Heart left ventricle (tissue), 16 donors: ENCODE measurements at regions not wholly inside any gene's neighbourhood (a gene's known extent, or its start where the extent isn't known, plus 50 kb on each side); places are given as distances from the start of the nearest gene placed in this dataset.

ENCODE experiments used
- ATAC-seq, 4 donors: fragments of 200-7000 bp; cut with Tn5 transposase; one replicate each; pipeline ENCODE4 v1.9.1; 2020 to 2022; ENCODE audit warnings: moderate library complexity in 4 of 4, mild to moderate bottlenecking in 3 of 4, moderate number of reproducible peaks in 1 of 4
- DNase-seq, 5 donors: peaks; one replicate each; pipeline ENCODE4 v3.0.0-alpha.2; 2020
- H3K27ac ChIP-seq, 12 donors: fragments of 200-600 bp; sonication (generic) in 4 of 12; one replicate each; pipeline versions ENCODE4 v1.5.0 to v1.8.0; 2016 to 2022; ENCODE audit warnings: mild to moderate bottlenecking in 2 of 12
- H3K27me3 ChIP-seq, 9 donors: fragments of 200-600 bp; sonication (generic) in 2 of 9; one replicate each; pipeline versions ENCODE4 v1.5.1 to v1.8.0; 2016 to 2022; ENCODE audit warnings: mild to moderate bottlenecking in 3 of 9
- H3K36me3 ChIP-seq, 9 donors: fragments of 200-600 bp; sonication (generic) in 2 of 9; one replicate each; pipeline versions ENCODE4 v1.5.0 to v1.8.0; 2018 to 2022; ENCODE audit warnings: mild to moderate bottlenecking in 2 of 9
- H3K4me1 ChIP-seq, 12 donors: fragments of 200-600 bp; sonication (generic) in 4 of 12; one replicate each; pipeline versions ENCODE4 v1.5.0 to v1.8.0; 2016 to 2022; ENCODE audit warnings: mild to moderate bottlenecking in 3 of 12
- H3K4me3 ChIP-seq, 12 donors: fragments of 200-600 bp; sonication (generic) in 4 of 12; one replicate each; pipeline versions ENCODE4 v1.5.0 to v1.8.0; 2017 to 2022; ENCODE audit warnings: mild to moderate bottlenecking in 9 of 12, moderate library complexity in 4 of 12
- H3K9me3 ChIP-seq, 12 donors: fragments of 200-600 bp; sonication (generic) in 4 of 12; one replicate each; pipeline versions ENCODE4 v1.5.0 to v1.8.0; 2016 to 2022; ENCODE audit warnings: mild to moderate bottlenecking in 1 of 12
- CTCF ChIP-seq, 12 donors: fragments of 200-600 bp; sonication (generic) in 4 of 12; IDR thresholded peaks; one replicate each; pipeline versions ENCODE4 v1.5.0 to v1.8.0; 2018 to 2022; ENCODE audit warnings: antibody characterized with exemption in 12 of 12, mild to moderate bottlenecking in 5 of 12
- POLR2A ChIP-seq, 2 donors: fragments of 450-650 bp; IDR thresholded peaks; one replicate each; pipeline ENCODE4 v1.6.1; 2017; ENCODE audit warnings: antibody characterized with exemption in 2 of 2, mild to moderate bottlenecking in 2 of 2, moderate library complexity in 2 of 2
- WGBS, 4 donors: extraction: QIAGEN DNeasy Blood & Tissue Kit in 2 of 4; methylation state at CpG; one replicate each; pipeline versions ENCODE4 v1.1.5 to v1.1.7; 2013 to 2018; 5-methylcytosine and 5-hydroxymethylcytosine counted together
- intact Hi-C, 10 donors: fragments of 100-400 bp; cut with DNase I; formaldehyde crosslinking; loops; one replicate each; pipeline versions ENCODE4 v1.11.1 to v1.14.2; 2022
- donor health status: ischemic (EF 13 %, LVEDD 7.1; RV severe dilation, severe dysfunction).
- donor health status: healthy with polysubstance abuse.
- donor health status: DM: no; HTN: yes; CAD: no.
- donor health status: DM: no; HTN: no; CAD: no.
- donor health status: ischemic (EF 25% LVEDD 6.9; RV normal size, moderate dysfunction).
- donor health status: ischemic (EF 25% LVEDD 5.7; RV mildly dilated, moderate dysfunction).
- donor health status: healthy.
- donor health status: DM: yes; HTN: yes; CAD: no.
- donor health status: ischemic (EF 35%, LVEDD 5.7; RV mildly dilated, moderate dysfunction).
- donor health status: nonischemic (EF 11% LVEDD 7.7; RV severe dilation, severe dysfunction).
- donor health status: DM: yes; HTN: yes; CAD: no.
- donor health status: PGD.
- donor health status: ischemic (EF 29% LVEDD 5.4; RV normal size, mild dysfunction).
- donor health status: nonischemic (EF 23%, LVEDD 6.1; RV moderate dilation, normal function).

- intact Hi-C loops, result no loop called here
- TF ChIP-seq CTCF (IDR thresholded peaks at IDR 0.05) (peak in 2 of 12 donors; percentile 27 to 29), POLR2A (IDR thresholded peaks at IDR 0.05) (no peak)
- 60 to 75% (median 71%) methylated on average over 3 of the region's 3 CpGs for WGBS, 4 donors
- DNase-seq (no peak), ATAC-seq (no peak)
- H3K27ac ChIP-seq, result no peak overlapping the region
- peaks cover 0 to 4% (median 0%) of the 10 kb centered on the region in 12 donors for H3K9me3 ChIP-seq
- no peaks in the 10 kb centered on the region for H3K4me1 ChIP-seq
- peaks cover 0 to 7% (median 0%) of the 10 kb centered on the region in 9 donors for H3K27me3 ChIP-seq
- H3K4me3 ChIP-seq, result no peak overlapping the region
- H3K36me3 ChIP-seq, result no peaks in the 10 kb centered on the region
Measured at GRCh38 chr16:17544785-17545184, 74.0 kb upstream of the XYLT1 start.

- no peaks in the 10 kb centered on the region for H3K36me3 ChIP-seq
- TF ChIP-seq POLR2A (IDR thresholded peaks at IDR 0.05) (no peak), CTCF (IDR thresholded peaks at IDR 0.05) (no peak)
- intact Hi-C loops, result no loop called here
- DNase-seq, result no peak
- no peak overlapping the region for H3K4me3 ChIP-seq
- peaks cover 0 to 4% (median 0%) of the 10 kb centered on the region in 12 donors for H3K9me3 ChIP-seq
- 92 to 94% (median 93%) methylated on average over 2 of the region's 2 CpGs for WGBS, 4 donors
- no peak overlapping the region for H3K27ac ChIP-seq
- no peaks in the 10 kb centered on the region for H3K4me1 ChIP-seq
- peaks cover 0 to 7% (median 0%) of the 10 kb centered on the region in 9 donors for H3K27me3 ChIP-seq
- ATAC-seq, result no peak
Measured at GRCh38 chr16:17544304-17544703, 73.5 kb upstream of the XYLT1 start.

GRCh38 chr16:17543073-17543472 lies 72.3 kb upstream of the XYLT1 start:
- no peak overlapping the region for H3K27ac ChIP-seq
- DNase-seq (no peak), ATAC-seq (no peak)
- peaks cover 0 to 4% (median 0%) of the 10 kb centered on the region in 12 donors for H3K9me3 ChIP-seq
- intact Hi-C loops, result no loop called here
- no peaks in the 10 kb centered on the region for H3K36me3 ChIP-seq
- no peak overlapping the region for H3K4me3 ChIP-seq
- no peak for TF ChIP-seq CTCF (IDR thresholded peaks at IDR 0.05)
- H3K4me1 ChIP-seq, result no peaks in the 10 kb centered on the region
- 85 to 96% (median 91%) methylated on average over 2 of the region's 2 CpGs for WGBS, 4 donors
- H3K27me3 ChIP-seq, result peaks cover 0 to 7% (median 0%) of the 10 kb centered on the region in 9 donors

GRCh38 chr16:17541324-17541723 lies 70.6 kb upstream of the XYLT1 start:
- WGBS, 4 donors, result 60 to 82% (median 72%) methylated on average over 1 of the region's 1 CpG
- TF ChIP-seq POLR2A (IDR thresholded peaks at IDR 0.05) (no peak), CTCF (IDR thresholded peaks at IDR 0.05) (no peak)
- DNase-seq, result no peak

More at GRCh38 chr16:17541324-17541723, 70.6 kb upstream of the XYLT1 start:
- H3K4me1 ChIP-seq, result no peaks in the 10 kb centered on the region
- intact Hi-C loops, result no loop called here
- no peak overlapping the region for H3K27ac ChIP-seq
- H3K27me3 ChIP-seq, result peaks cover 0 to 7% (median 0%) of the 10 kb centered on the region in 9 donors
- ATAC-seq, result no peak
- no peak overlapping the region for H3K4me3 ChIP-seq
- H3K9me3 ChIP-seq, result peaks cover 0 to 4% (median 0%) of the 10 kb centered on the region in 12 donors
- no peaks in the 10 kb centered on the region for H3K36me3 ChIP-seq
